ENCODE measurements at regions not wholly inside any gene's neighbourhood (a gene's known extent, or its start where the extent isn't known, plus 50 kb on each side); places are given as distances from the start of the nearest gene placed in this dataset.

DNA sequence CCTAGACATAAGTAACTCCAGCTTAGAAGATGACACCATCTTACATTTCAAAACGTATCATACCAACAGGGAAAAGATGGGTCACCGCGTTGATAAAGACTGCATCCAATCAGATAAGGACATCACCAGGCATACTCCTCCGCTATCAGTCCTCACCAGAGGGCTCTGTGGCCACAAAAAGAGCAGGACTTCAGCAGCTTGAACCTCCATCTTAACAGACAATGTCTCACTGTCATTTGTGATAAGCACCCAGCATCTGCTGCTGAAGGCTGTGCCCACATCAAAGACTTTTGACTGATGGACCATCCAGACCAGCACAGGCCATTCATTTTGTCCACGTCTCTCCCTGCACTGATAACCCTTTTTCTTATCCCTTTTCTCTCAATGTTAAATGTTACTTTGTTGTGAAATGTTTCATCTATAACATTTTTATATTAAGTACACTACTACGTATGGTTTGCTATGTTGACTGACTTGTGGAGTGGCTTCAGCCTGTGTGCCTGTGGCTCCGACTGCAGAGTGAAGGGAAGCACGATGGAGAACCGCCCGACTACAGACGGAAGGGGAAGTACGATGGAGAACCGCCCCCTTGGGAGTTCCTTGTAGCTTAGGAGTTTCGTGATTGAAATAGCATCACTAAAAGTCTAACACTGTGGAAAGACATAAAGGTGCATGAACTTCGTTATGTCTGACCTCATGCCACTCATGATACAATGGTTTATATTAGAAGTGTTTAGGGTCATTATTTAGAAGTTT, 595.4 kb upstream of the AGA start:
- TF ChIP-seq, protein P1, sequence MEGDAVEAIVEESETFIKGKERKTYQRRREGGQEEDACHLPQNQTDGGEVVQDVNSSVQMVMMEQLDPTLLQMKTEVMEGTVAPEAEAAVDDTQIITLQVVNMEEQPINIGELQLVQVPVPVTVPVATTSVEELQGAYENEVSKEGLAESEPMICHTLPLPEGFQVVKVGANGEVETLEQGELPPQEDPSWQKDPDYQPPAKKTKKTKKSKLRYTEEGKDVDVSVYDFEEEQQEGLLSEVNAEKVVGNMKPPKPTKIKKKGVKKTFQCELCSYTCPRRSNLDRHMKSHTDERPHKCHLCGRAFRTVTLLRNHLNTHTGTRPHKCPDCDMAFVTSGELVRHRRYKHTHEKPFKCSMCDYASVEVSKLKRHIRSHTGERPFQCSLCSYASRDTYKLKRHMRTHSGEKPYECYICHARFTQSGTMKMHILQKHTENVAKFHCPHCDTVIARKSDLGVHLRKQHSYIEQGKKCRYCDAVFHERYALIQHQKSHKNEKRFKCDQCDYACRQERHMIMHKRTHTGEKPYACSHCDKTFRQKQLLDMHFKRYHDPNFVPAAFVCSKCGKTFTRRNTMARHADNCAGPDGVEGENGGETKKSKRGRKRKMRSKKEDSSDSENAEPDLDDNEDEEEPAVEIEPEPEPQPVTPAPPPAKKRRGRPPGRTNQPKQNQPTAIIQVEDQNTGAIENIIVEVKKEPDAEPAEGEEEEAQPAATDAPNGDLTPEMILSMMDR (IDR thresholded peaks at IDR 0.05; ENCODE audit: low read depth, low read length), result no peak
- no peak for DNase-seq (ENCODE audit: extremely low read depth, low read depth)

DNA sequence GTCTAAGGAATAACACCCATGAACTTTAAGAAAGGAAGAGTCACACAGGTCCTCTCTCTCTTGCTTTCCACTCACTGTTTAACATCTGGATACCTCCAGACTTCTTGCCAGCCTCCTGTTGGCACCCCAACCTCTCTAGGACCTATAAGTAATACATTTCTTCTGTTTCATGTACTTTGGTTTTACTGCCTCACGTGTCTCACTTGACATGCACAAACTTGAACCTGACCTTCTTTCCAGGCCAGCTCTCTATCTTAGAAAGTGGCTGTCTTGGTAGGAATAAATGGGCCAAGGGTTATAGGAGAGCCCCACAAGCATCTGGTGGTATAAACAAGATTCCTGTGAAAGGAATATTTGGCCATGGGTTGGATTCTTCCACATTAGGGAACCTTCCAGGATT, 614.8 kb upstream of the AGA start:
- no peak for DNase-seq (ENCODE audit: extremely low read depth, low read depth)
- TF ChIP-seq, protein P1 (IDR thresholded peaks at IDR 0.05; ENCODE audit: low read depth, low read length), result no peak

DNA sequence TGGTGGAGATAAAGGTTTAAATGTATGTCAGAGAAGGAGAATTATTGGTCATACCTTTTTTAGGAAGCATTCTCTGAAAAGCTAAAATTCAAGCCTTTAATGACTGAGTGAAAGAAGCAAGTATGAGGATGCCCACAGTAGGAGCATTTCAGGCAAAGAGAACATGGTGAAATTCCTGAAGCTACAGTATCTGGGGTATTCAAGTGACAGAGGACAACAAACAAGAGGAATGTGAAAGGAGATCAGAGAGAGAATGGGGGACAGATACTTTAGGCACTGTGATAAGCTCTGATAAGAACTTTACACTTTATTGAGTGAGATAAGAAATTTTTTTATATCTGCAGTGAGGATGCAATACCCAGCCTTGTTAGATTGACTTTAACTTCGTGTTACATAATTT, 621.3 kb upstream of the AGA start:
- DNase-seq (ENCODE audit: extremely low read depth, low read depth), result no peak
- TF ChIP-seq, protein P1 (IDR thresholded peaks at IDR 0.05; ENCODE audit: low read depth, low read length), result no peak

DNA sequence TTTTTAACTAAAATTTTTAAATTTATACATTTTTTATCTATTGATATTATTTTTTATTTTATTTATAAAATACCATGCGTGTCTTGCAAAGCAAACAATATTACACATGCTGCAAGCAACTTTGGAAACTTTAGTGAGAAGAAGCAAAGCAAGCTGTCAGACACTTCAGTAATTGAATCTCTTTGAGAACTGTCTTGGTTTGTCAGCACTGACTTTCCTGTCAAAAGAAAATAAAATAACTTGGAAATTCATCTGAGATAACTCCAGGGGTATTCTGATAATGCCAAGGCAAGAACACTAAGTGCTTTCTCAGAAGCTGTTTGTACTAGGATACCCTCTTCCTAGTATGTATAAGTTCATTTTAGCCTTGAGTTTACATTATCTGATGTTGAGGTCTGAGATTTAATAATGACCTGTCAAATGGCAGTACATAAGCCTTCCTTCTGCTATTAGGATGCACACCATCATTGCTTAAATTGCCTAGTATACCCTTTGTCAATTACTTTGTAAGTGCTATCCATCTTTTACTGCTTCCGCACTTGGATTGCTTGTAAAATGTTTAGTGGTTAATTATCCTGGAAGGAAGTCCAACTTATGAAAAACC, 624.2 kb upstream of the AGA start:
- no peak for DNase-seq (ENCODE audit: extremely low read depth, low read depth)
- TF ChIP-seq, protein P1 (IDR thresholded peaks at IDR 0.05; ENCODE audit: low read depth, low read length), result no peak

DNA sequence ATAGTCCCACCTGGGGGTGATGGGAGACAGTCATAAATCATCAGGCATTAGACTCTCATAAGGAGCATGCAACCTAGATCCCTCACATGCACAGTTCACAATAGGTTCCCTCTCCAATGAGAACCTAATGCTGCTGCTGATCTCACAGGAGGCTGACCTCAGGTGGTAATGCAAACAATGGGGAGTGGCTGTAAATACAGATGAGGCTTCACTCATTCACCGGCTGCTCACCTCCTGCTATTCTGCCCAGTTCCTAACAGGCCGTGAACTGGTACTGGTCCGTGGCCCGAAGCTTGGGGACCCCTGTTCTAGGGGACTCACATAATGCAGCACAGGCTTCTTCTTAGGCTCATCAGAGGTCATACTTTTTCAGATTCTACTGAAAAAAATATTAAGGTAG, 625.9 kb upstream of the AGA start:
- TF ChIP-seq, protein P1 (IDR thresholded peaks at IDR 0.05; ENCODE audit: low read depth, low read length), result no peak
- DNase-seq (ENCODE audit: extremely low read depth, low read depth), result no peak

DNA sequence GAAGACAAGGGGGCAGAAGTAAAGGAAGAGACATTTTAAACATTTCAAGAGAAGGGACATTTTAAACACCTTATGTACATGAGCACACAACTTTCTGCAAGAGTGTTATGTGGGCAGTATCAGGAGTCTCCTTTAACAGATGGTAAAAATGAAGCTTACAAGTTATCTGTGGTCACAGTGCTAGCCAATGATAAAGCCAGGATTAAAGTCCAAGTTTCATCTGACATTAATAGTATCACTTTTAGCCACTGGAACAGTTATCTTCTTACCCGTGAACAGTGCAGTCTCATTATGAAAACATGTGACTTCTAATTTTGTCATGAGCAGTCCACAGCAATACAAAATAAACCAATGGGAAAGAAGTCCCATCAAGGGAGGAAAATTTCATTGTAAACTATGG, 627.9 kb upstream of the AGA start:
- TF ChIP-seq, protein P1 (IDR thresholded peaks at IDR 0.05; ENCODE audit: low read depth, low read length), result no peak
- DNase-seq (ENCODE audit: extremely low read depth, low read depth), result no peak

DNA sequence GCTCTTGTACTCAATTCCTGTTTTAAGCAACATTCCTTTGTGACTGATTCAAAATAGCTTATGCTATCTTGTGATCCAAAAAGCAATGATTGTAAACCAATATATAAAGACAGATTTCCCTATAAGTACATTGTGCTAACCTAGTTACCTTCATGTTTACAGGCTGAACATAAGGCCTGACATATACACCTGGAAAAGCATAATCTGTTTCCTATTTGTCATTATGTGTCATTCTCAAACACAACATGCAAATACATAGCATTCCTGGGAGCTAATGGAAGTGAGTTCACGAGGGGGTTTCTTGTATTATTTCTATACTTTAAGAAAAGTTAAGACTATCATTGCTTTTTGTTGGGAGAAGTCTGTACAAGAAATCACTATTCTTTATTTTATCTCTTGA, 638.1 kb upstream of the AGA start:
- no peak for DNase-seq (ENCODE audit: extremely low read depth, low read depth)
- TF ChIP-seq, protein P1 (IDR thresholded peaks at IDR 0.05; ENCODE audit: low read depth, low read length), result no peak
